ENCODE measurements at regions not wholly inside any gene's neighbourhood (a gene's known extent, or its start where the extent isn't known, plus 50 kb on each side); places are given as distances from the start of the nearest gene placed in this dataset.

GRCh38 chr1:157410457-157410856 lies 141.9 kb downstream of the FCRL5 start:
- H3K79me2 ChIP-seq (ENCODE audit: control insufficient read depth, insufficient read depth, low read length), result no peaks in the 10 kb centered on the region
- no peaks in the 10 kb centered on the region for H3K9me3 ChIP-seq (ENCODE audit: control insufficient read depth, insufficient read depth, low read depth, low read length)
- DNase-seq (ENCODE audit: low read depth in 2 of 2), result no peak
- no peak overlapping the region for H3K4me3 ChIP-seq (replicated peaks in 1 of 4; ENCODE audit: control extremely low read depth in 1 of 4, insufficient read depth in 1 of 4, low read depth in 3 of 4, low read length in 4 of 4)
- H3K9ac ChIP-seq (ENCODE audit: insufficient read depth, low read length), result no peak overlapping the region
- no peak overlapping the region for H2AFZ ChIP-seq (ENCODE audit: low read length)
- TF ChIP-seq CTCF (conservative IDR thresholded peaks at IDR 0.05 in 1 of 2, IDR thresholded peaks at IDR 0.05 in 1 of 2; ENCODE audit: low read depth in 1 of 2, low read length in 2 of 2), result no peak
- TF ChIP-seq EZH2 (IDR thresholded peaks at IDR 0.05; ENCODE audit: low read length, missing control alignments), result no peak
- no peak overlapping the region for H3K27ac ChIP-seq (ENCODE audit: insufficient read depth, low read length)
- H3K4me2 ChIP-seq (ENCODE audit: extremely low read depth, insufficient read depth, low read length), result no peak overlapping the region
- H3K36me3 ChIP-seq (ENCODE audit: control insufficient read depth, insufficient read depth, low read length), result no peaks in the 10 kb centered on the region
- H4K20me1 ChIP-seq (ENCODE audit: control insufficient read depth, extremely low read depth, insufficient read depth, low read length), result no peaks in the 10 kb centered on the region
- no peaks in the 10 kb centered on the region for H3K27me3 ChIP-seq (ENCODE audit: control insufficient read depth, insufficient read depth, low read length)
- no peaks in the 10 kb centered on the region for H3K4me1 ChIP-seq (ENCODE audit: control insufficient read depth, extremely low read depth, insufficient read depth, low read length)

GRCh38 chr1:157409927-157410326 lies 142.4 kb downstream of the FCRL5 start:
- no peak for TF ChIP-seq CTCF (conservative IDR thresholded peaks at IDR 0.05 in 1 of 2, IDR thresholded peaks at IDR 0.05 in 1 of 2; ENCODE audit: low read depth in 1 of 2, low read length in 2 of 2)
- no peak for TF ChIP-seq EZH2 (IDR thresholded peaks at IDR 0.05; ENCODE audit: low read length, missing control alignments)
- H3K4me3 ChIP-seq (replicated peaks in 1 of 4; ENCODE audit: control extremely low read depth in 1 of 4, insufficient read depth in 1 of 4, low read depth in 3 of 4, low read length in 4 of 4), result no peak overlapping the region
- no peaks in the 10 kb centered on the region for H3K4me1 ChIP-seq (ENCODE audit: control insufficient read depth, extremely low read depth, insufficient read depth, low read length)
- no peak overlapping the region for H2AFZ ChIP-seq (ENCODE audit: low read length)
- H4K20me1 ChIP-seq (ENCODE audit: control insufficient read depth, extremely low read depth, insufficient read depth, low read length), result no peaks in the 10 kb centered on the region
- H3K27ac ChIP-seq (ENCODE audit: insufficient read depth, low read length), result no peak overlapping the region
- H3K27me3 ChIP-seq (ENCODE audit: control insufficient read depth, insufficient read depth, low read length), result no peaks in the 10 kb centered on the region
- H3K4me2 ChIP-seq (ENCODE audit: extremely low read depth, insufficient read depth, low read length), result no peak overlapping the region
- no peak for DNase-seq (ENCODE audit: low read depth in 2 of 2)
- H3K79me2 ChIP-seq (ENCODE audit: control insufficient read depth, insufficient read depth, low read length), result no peaks in the 10 kb centered on the region
- no peaks in the 10 kb centered on the region for H3K9me3 ChIP-seq (ENCODE audit: control insufficient read depth, insufficient read depth, low read depth, low read length)
- no peak overlapping the region for H3K9ac ChIP-seq (ENCODE audit: insufficient read depth, low read length)
- H3K36me3 ChIP-seq (ENCODE audit: control insufficient read depth, insufficient read depth, low read length), result no peaks in the 10 kb centered on the region

- H3K4me3 ChIP-seq (replicated peaks in 1 of 4; ENCODE audit: control extremely low read depth in 1 of 4, insufficient read depth in 1 of 4, low read depth in 3 of 4, low read length in 4 of 4), result no peak overlapping the region
- TF ChIP-seq EZH2 (IDR thresholded peaks at IDR 0.05; ENCODE audit: low read length, missing control alignments), result no peak
- no peak for TF ChIP-seq CTCF (conservative IDR thresholded peaks at IDR 0.05 in 1 of 2, IDR thresholded peaks at IDR 0.05 in 1 of 2; ENCODE audit: low read depth in 1 of 2, low read length in 2 of 2)
- H3K79me2 ChIP-seq (ENCODE audit: control insufficient read depth, insufficient read depth, low read length), result no peaks in the 10 kb centered on the region
- H3K9me3 ChIP-seq (ENCODE audit: control insufficient read depth, insufficient read depth, low read depth, low read length), result no peaks in the 10 kb centered on the region
- H3K9ac ChIP-seq (ENCODE audit: insufficient read depth, low read length), result no peak overlapping the region
- no peaks in the 10 kb centered on the region for H3K4me1 ChIP-seq (ENCODE audit: control insufficient read depth, extremely low read depth, insufficient read depth, low read length)
- no peak overlapping the region for H3K27ac ChIP-seq (ENCODE audit: insufficient read depth, low read length)
- H4K20me1 ChIP-seq (ENCODE audit: control insufficient read depth, extremely low read depth, insufficient read depth, low read length), result no peaks in the 10 kb centered on the region
- no peak overlapping the region for H2AFZ ChIP-seq (ENCODE audit: low read length)
- H3K4me2 ChIP-seq (ENCODE audit: extremely low read depth, insufficient read depth, low read length), result no peak overlapping the region
- H3K36me3 ChIP-seq (ENCODE audit: control insufficient read depth, insufficient read depth, low read length), result no peaks in the 10 kb centered on the region
- no peaks in the 10 kb centered on the region for H3K27me3 ChIP-seq (ENCODE audit: control insufficient read depth, insufficient read depth, low read length)
- DNase-seq (ENCODE audit: low read depth in 2 of 2), result no peak
Observed at GRCh38 chr1:157407917-157408525, 144.3 kb downstream of the FCRL5 start.

All from fibroblast of lung (primary cell).